DOHH2 (cell line): ENCODE measurements at regions not wholly inside any gene's neighbourhood (a gene's known extent, or its start where the extent isn't known, plus 50 kb on each side); places are given as distances from the start of the nearest gene placed in this dataset.

Experiments
- EZH2phosphoT487 ChIP-seq: fragments of 200-600 bp; sonication (generic); IDR thresholded peaks from 2 replicates; pipeline ENCODE4 v1.6.1; 2017; ENCODE audit warnings: borderline replicate concordance, mild to moderate bottlenecking, antibody characterized with exemption, low read length, moderate library complexity, mixed read lengths
- TF ChIP-seq, protein P1 (sequence below): fragments of 200-600 bp; sonication (generic); IDR thresholded peaks from one replicate; pipeline ENCODE4 v1.5.1; 2014; ENCODE audit warnings: antibody characterized with exemption, mild to moderate bottlenecking, low read depth, low read length; ENCODE audit not compliant: poor library complexity, severe bottlenecking

GRCh38 chr5:144864118-144864517 lies 693.4 kb downstream of the KCTD16 start:
- TF ChIP-seq, protein P1, sequence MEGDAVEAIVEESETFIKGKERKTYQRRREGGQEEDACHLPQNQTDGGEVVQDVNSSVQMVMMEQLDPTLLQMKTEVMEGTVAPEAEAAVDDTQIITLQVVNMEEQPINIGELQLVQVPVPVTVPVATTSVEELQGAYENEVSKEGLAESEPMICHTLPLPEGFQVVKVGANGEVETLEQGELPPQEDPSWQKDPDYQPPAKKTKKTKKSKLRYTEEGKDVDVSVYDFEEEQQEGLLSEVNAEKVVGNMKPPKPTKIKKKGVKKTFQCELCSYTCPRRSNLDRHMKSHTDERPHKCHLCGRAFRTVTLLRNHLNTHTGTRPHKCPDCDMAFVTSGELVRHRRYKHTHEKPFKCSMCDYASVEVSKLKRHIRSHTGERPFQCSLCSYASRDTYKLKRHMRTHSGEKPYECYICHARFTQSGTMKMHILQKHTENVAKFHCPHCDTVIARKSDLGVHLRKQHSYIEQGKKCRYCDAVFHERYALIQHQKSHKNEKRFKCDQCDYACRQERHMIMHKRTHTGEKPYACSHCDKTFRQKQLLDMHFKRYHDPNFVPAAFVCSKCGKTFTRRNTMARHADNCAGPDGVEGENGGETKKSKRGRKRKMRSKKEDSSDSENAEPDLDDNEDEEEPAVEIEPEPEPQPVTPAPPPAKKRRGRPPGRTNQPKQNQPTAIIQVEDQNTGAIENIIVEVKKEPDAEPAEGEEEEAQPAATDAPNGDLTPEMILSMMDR: no peak
- TF ChIP-seq EZH2phosphoT487: no peak
